NCI-H187 (cell line): ENCODE measurements at regions not wholly inside any gene's neighbourhood (a gene's known extent, or its start where the extent isn't known, plus 50 kb on each side); places are given as distances from the start of the nearest gene placed in this dataset.

Experiments
- DNase-seq, 2 experiments: peaks; one replicate each; lab custom pipeline; 2025; lab: John Stamatoyannopoulos, UW

GRCh38 chr1:103854279-103854678 is 104.6 kb downstream of the AMY1C start:
- no peak for DNase-seq

DNA sequence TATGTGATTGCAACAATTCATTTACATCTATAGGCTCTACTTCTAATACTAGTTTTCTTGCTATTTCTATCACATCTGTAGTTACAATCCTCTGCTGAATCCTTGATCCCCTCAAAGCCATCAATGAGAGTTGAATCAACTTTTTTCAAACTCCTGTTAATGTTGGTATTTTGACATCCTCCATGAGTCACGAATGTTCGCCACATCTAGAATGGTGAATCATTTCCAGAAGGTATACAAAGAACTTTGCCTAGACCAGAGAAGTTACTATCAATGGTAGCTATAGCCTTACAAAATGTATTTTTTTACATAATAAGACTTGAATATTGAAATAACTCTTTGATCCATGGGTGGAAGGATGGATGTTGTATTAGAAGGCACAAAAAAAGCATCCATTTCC is 110.0 kb downstream of the AMY1C start:
- DNase-seq: no peak

DNA sequence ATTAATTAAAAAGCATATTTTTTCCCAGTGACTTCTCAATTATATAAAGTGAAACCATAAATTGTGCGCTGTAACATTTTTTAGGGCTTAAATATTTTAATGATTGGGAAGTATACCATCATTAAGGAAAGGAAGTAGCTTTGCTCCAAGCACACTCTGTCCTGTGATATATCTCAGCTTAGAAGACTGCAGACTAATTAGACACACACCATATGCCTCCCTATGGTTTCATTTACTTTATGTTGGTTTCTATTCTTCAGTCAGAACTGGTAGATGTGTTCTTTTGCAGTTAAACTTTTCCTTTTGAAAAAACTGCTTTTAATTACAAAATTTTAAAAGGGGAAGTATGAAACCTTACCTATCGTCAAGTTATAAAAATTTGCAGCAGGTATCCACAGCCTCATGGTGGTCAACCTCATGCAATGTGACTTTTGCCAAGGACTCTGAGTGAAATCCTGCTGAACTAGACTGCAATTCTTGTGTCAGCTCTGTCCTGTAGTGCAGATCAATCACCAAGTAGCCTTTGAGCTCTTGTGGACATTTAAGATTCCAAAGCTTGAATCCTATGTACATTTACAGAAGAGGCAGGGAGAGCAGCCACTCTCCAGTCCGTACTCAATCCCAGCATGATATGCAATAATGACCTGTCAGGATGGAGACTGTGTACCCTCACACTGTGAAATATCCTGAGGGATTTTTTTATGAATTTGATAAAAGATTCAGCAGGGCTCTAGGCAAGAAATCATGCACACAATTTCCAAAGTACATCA is 149.1 kb downstream of the AMY1C start:
- no peak for DNase-seq

DNA sequence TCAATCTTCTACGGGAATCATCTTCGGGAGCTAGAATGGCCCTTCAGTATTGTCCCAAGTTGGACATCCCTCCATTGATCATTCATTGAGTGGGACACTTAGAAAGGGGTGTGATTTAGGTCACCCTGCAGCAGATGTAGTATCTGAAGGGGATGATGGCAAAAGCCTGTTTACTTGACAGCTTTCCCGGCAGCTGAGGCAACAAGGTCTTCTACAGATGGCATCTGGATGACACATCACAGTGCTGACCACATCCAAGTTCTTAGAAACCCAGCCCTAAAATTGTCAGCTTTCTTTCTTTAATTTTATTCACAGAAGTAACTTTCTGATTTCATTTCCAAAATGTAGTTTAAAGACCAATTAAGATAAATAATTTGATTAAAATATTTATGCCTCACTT is 150.3 kb downstream of the AMY1C start:
- DNase-seq: no peak

GRCh38 chr1:103901072-103901471 is 151.4 kb downstream of the AMY1C start:
- no peak for DNase-seq

DNA sequence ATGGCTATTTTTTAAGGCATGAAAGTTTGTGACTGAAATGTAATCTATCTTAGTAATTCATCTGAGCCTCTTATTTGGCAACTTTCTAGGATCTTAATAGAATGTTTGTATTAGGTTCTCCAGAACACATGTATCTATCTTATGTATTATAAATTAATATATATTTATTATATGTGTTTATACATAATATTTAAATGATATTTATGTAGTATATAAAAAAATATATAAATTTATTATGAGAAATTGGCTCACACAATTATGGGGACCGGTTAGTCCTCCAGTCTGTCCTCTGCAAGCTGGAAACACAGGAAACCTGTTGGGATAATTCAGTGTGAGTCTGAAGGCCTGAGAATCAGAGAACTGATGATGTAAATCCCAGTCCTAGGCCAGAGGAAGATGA is 155.7 kb downstream of the AMY1C start:
- no peak for DNase-seq

DNA sequence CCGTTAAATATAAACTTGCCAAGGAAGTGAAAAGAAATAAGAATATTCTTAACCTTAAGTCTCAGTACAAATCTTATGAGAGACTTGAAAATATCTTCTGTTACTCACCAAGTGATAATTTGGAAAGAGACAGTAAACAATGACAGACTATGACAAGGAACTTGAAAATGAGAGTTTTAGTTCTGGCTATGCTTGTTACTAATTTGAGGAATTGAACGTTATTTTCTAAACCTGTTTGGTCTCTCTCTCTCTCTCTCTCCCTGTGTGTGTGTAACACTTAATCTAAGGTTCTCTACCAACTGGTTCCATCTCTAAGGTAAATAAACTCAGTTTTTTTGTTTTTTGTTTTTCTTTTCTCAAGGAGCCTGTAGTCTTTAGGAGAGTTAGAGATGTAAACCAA is 161.8 kb downstream of the AMY1C start:
- no peak for DNase-seq

GRCh38 chr1:103917795-103918194 is 168.1 kb downstream of the AMY1C start:
- no peak for DNase-seq

- DNase-seq: no peak
Observed at GRCh38 chr1:103931891-103932290, 182.2 kb downstream of the AMY1C start.

- DNase-seq: no peak
Observed at GRCh38 chr1:103937763-103938357, 188.2 kb downstream of the AMY1C start.

- no peak for DNase-seq
Observed at GRCh38 chr1:103941086-103941485, 191.4 kb downstream of the AMY1C start.

GRCh38 chr1:103942029-103942428 is 192.3 kb downstream of the AMY1C start:
- DNase-seq: no peak

- DNase-seq: no peak
Observed at GRCh38 chr1:103945774-103946173, 196.1 kb downstream of the AMY1C start.

GRCh38 chr1:103948526-103948925 is 198.8 kb downstream of the AMY1C start:
- no peak for DNase-seq

DNA sequence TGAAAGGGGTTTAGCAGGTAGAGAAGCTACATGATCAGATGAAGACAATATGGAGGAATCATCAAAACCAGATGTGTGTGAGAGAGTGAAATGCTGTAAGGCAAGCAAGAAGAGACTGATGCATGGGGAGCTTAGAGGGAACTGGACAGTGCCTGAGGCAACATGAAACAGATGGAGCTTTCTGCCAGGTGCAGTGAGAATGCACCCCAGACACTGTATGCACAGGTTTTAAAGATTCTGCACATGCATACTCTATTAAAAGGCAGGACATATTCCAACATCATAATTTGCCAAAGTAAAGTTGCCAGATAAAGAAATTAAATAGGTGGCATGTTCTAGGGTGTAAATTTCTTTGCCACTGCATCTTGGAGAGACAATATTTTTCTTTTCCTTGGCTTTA is 200.1 kb downstream of the AMY1C start:
- DNase-seq: no peak

DNA sequence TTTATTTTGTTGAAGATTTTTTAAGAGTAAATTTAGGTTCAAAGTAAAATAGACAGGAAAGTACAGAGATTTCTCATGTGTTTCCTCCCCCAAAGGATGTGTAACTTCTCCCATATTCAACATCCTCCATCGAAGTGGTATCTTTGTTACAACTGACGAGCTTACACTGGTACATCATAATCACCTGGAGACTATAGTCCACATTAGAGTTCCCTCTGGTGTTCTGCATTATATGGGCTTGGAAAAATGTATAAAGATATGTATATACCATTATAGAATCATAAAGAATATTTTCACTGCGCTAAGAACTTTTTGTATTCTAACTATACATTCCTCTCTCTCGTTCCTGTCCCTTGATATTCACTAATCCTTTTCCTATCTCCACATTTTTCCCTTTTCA is 203.7 kb downstream of the AMY1C start:
- DNase-seq: no peak

GRCh38 chr1:103958699-103959098 is 209.0 kb downstream of the AMY1C start:
- DNase-seq: no peak

- no peak for DNase-seq
Observed at GRCh38 chr1:103959565-103959964, 209.9 kb downstream of the AMY1C start.

- DNase-seq: peak in 1 of 2 experiments; percentile 1
Observed at GRCh38 chr1:103960045-103960444, 210.3 kb downstream of the AMY1C start.

DNA sequence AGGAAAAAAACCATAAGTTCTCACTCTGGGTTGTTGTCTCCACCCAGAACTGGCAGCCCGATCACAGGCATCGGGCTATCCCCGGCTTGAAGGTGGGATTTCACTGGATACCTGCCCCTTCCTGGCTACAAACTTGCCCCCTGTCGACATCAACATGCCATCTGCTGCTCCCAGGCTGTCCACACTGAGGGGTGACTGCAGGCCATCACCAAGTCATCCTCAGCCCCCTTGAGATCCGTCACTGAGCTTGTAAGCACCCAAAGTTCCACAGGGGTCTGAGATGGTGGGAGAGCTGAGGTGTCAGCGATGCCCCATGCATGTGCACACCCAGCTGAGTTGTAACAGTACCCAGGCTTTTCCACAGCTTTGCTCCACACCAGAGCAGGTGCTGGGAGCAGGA is 211.0 kb downstream of the AMY1C start:
- no peak for DNase-seq

DNA sequence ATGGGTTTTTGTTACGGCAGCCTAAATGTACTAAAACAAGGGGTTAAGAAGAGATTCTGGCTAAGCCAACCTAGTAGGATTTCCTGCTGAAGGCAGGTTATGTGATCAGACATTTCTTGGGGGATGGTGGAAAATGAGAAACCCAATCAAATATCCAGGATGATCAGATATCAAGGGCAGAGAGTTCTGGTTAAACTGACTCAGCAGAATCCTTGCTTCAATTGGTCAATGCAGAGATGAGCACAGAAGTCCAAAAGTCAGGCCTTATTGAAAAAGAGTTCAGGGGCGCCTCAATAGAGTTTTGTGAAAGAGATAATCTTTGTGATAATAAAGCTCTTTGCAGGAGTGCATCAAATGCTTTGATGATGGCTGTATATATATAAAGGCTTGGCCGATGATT is 237.1 kb downstream of the AMY1C start:
- no peak for DNase-seq

DNA sequence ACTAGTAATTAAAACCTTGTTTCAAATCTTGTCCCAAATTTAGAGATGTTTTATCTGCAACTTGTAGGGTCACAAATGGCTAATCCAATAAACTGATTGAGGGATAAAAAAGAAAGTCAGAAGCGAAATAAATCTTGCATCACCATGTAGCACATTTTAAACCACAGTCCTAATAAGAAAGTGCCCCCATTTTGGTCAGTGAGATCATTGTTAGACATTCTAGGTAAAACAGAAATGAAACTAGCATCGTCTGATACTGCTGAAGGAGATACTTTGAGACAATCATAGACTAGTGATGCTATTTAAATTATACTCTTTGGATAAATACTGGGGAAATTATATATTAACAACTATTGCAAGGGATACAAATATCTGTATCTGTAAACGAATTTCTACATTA is 247.9 kb downstream of the AMY1C start:
- no peak for DNase-seq

DNA sequence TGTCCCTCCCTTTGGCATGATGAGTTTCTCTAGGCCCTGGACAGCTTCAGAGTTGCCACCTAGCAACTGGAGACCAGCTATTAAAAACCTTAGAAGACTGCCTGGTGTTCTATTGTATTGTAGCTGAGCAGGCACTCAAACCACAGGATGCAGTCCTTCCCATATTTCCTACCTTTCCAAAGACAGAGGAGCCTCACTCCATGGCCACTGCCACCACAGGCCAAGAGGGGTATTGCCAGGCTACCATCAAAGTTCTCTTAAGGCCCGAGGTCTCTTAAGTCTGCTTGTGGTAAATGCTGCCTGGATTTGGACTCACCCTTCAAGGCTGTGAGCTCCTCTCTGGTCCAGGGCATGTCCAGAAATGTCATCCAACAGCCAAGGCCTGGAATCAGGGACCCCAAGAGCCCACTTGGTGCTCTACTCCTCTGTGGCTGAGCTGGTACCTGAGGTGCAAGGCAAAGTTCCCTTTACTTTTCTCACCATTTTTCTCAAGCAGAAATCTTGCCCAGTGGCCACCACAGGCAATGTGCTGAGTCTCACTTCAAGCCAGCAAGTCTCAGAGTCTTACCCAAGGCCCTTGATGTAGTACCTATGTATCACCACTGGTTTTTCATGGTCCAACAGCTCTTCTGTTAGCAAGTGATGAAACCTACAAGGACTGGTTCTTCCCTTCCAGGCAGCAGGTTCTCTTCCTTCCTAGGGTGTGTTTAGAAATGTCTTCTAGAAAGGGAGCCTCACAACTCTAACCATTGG is 269.4 kb downstream of the AMY1C start:
- no peak for DNase-seq
